ENCODE measurements at regions not wholly inside any gene's neighbourhood (a gene's known extent, or its start where the extent isn't known, plus 50 kb on each side); places are given as distances from the start of the nearest gene placed in this dataset.

- no peak for TF ChIP-seq CTCF (IDR thresholded peaks at IDR 0.05)
- TF ChIP-seq POLR2A (IDR thresholded peaks at IDR 0.05): no peak
Measured at GRCh38 chr14:61940666-61941420, 178.6 kb downstream of the SNAPC1 start.
